B cell (primary cell): ENCODE measurements at regions not wholly inside any gene's neighbourhood (a gene's known extent, or its start where the extent isn't known, plus 50 kb on each side); places are given as distances from the start of the nearest gene placed in this dataset.

Experiments used
- ATAC-seq: fragments of 200-7000 bp; cut with Tn5 transposase; one replicate; pipeline ENCODE4 v1.10.0; 2021; ENCODE audit warnings: low read depth, mild to moderate bottlenecking, moderate number of reproducible peaks, moderate library complexity
- CTCF ChIA-PET: fragments of 350-600 bp; sonication (Branson Sonifier 250); formaldehyde crosslinking; loops from one replicate; lab custom pipeline; 2021; ENCODE audit warnings: antibody characterized with exemption, inconsistent platforms; lab: Charles Lee
- POLR2A ChIA-PET: fragments of 350-600 bp; sonication (Branson Sonifier 250); formaldehyde crosslinking; loops from one replicate; lab custom pipeline; 2021; ENCODE audit warnings: antibody characterized with exemption; lab: Charles Lee
- DNase-seq: peaks from one replicate; pipeline ENCODE4 v3.0.0; 2013
- H2AFZ ChIP-seq: 2 replicates; pipeline ENCODE4 v1.6.1; 2012; ENCODE audit warnings: mild to moderate bottlenecking, low read depth, low read length; ENCODE audit not compliant: insufficient read depth, poor library complexity, severe bottlenecking
- H3K27ac ChIP-seq, 2 donors: 1 replicate in 1 of 2; 2 replicates in 1 of 2; pipeline ENCODE4 v1.5.1; 2012 to 2013; ENCODE audit warnings: low read length in 2 of 2, mild to moderate bottlenecking in 2 of 2, moderate library complexity in 1 of 2
- H3K27me3 ChIP-seq, 4 experiments: fragments of 200-600 bp in 1 of 4; sonication (generic) in 1 of 4; replicated peaks in 1 of 4; 1 replicate in 2 of 4; 2 replicates in 2 of 4; pipeline versions ENCODE4 v1.6.1 to v1.7.0; 2013 to 2016; ENCODE audit warnings: low read length in 3 of 4, mild to moderate bottlenecking in 2 of 4, mixed read lengths in 1 of 4, moderate library complexity in 1 of 4; ENCODE audit not compliant: insufficient read depth in 4 of 4, control insufficient read depth in 3 of 4; ENCODE audit errors: control extremely low read depth in 1 of 4
- H3K36me3 ChIP-seq, 2 experiments: replicated peaks in 1 of 2; 1 replicate in 1 of 2; 2 replicates in 1 of 2; pipeline versions ENCODE4 v1.6.1 to v1.7.1; 2013; ENCODE audit warnings: low read length in 1 of 2; ENCODE audit not compliant: insufficient read depth in 2 of 2, control insufficient read depth in 1 of 2; ENCODE audit errors: control extremely low read depth in 1 of 2, extremely low read depth in 1 of 2
- H3K4me1 ChIP-seq, 2 donors: fragments of 200-600 bp in 1 of 2; sonication (generic) in 1 of 2; 1 replicate in 1 of 2; 2 replicates in 1 of 2; pipeline versions ENCODE4 v1.5.1 to v1.6.1; 2013 to 2017; ENCODE audit warnings: low read length in 2 of 2; ENCODE audit not compliant: control insufficient read depth in 2 of 2, insufficient read depth in 2 of 2
- H3K4me2 ChIP-seq: replicated peaks from 2 replicates; pipeline ENCODE3; 2012; ENCODE audit warnings: mild to moderate bottlenecking, low read depth, low read length; ENCODE audit not compliant: poor library complexity, severe bottlenecking
- H3K4me3 ChIP-seq, 5 experiments: fragments of 200-600 bp in 1 of 5; sonication (generic) in 1 of 5; 1 replicate in 3 of 5; 2 replicates in 2 of 5; pipeline versions ENCODE4 v1.5.1 to v1.7.0; 2011 to 2016; ENCODE audit warnings: low read length in 4 of 5, mild to moderate bottlenecking in 4 of 5, low read depth in 2 of 5, control low read depth in 1 of 5, moderate library complexity in 1 of 5; ENCODE audit not compliant: insufficient read depth in 1 of 5; ENCODE audit errors: control extremely low read depth in 1 of 5, extremely low read depth in 1 of 5
- H3K79me2 ChIP-seq: fragments of 200-600 bp; sonication (generic); one replicate; pipeline ENCODE4 v1.6.0; 2016; ENCODE audit warnings: low read length; ENCODE audit not compliant: control insufficient read depth, insufficient read depth
- H3K9ac ChIP-seq: fragments of 200-600 bp; sonication (generic); 2 replicates; pipeline ENCODE4 v1.6.1; 2017; ENCODE audit warnings: mild to moderate bottlenecking, low read length, moderate library complexity
- H3K9me3 ChIP-seq, 3 donors: one replicate each; pipeline versions ENCODE4 v1.6.1 to v1.7.1; 2013; ENCODE audit warnings: low read length in 2 of 3; ENCODE audit not compliant: control insufficient read depth in 2 of 3, insufficient read depth in 1 of 3; ENCODE audit errors: control extremely low read depth in 1 of 3
- H4K20me1 ChIP-seq: 2 replicates; pipeline ENCODE4 v1.6.0; 2012; ENCODE audit warnings: mild to moderate bottlenecking, low read length; ENCODE audit not compliant: insufficient read depth, control insufficient read depth, poor library complexity, severe bottlenecking
- H3K27ac Mint-ChIP-seq: one replicate; pipeline ENCODE4 v1.8.0; 2021; ENCODE audit warnings: mixed read lengths
- H3K27me3 Mint-ChIP-seq: one replicate; pipeline ENCODE4 v1.8.0; 2021; ENCODE audit warnings: mixed read lengths
- H3K4me1 Mint-ChIP-seq: one replicate; pipeline ENCODE4 v1.8.0; 2021; ENCODE audit warnings: mixed read lengths
- H3K4me3 Mint-ChIP-seq: one replicate; pipeline ENCODE4 v1.8.0; 2021; ENCODE audit warnings: mixed read lengths
- H3K9me3 Mint-ChIP-seq: one replicate; pipeline ENCODE4 v1.8.0; 2022; ENCODE audit warnings: mixed read lengths; ENCODE audit not compliant: insufficient read depth
- EZH2 ChIP-seq: IDR thresholded peaks from 2 replicates; pipeline ENCODE4 v1.6.1; 2012; ENCODE audit warnings: borderline replicate concordance, low read depth, mild to moderate bottlenecking, moderate library complexity, low read length; ENCODE audit not compliant: insufficient read depth, poor library complexity, severe bottlenecking
- WGBS: methylation state at CpG from one replicate; pipeline ENCODE4 v1.1.5; 2013; ENCODE audit warnings: missing lambda C conversion rate; ENCODE audit not compliant: insufficient coverage; 5-methylcytosine and 5-hydroxymethylcytosine counted together
- intact Hi-C: fragments of 100-400 bp; cut with micrococcal nuclease; formaldehyde crosslinking; loops from one replicate; pipeline ENCODE4 v1.10.0; 2022
- TF ChIP-seq, protein P1 (sequence below): fragments of 200-600 bp; IDR thresholded peaks from one replicate; pipeline ENCODE4 v1.8.0; 2022; ENCODE audit warnings: antibody characterized with exemption, mild to moderate bottlenecking

DNA sequence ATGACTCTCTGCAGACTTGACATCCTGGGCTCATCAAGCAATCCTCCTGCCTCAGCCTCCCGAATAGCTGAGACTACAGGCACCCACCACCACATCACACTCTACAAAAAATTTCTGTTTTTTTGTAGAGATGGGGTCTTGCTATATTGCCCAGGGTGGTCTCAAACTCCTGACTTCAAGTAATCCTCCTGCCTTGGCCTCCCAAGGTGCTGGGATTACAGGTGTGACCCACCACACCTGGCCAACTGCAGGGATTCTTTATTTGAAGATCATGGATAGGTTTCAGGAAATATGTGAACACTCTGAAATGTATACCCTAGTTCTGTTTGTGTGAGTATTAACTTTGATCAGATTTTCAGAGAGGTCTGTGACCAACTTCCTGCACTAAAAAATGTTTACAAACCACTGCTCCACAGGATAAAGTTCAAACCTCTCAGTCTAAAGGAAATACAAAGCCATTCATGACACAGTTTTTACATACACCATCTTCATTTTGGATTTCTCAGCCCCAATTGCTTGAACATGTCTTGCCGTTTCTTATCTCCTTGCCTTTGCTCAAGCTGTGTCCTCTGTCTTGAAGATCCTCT is 252.3 kb upstream of the FGGY start:
- CTCF ChIA-PET, result interaction anchor here (0.9 kb wide), 1 partner anchor 202 kb away, joined by 3 read pairs; no protein-coding TSS in a partner anchor
- WGBS, result 100% methylated on average over 1 of the region's 2 CpGs
- H3K27me3 Mint-ChIP-seq, result no peaks in the 10 kb centered on the region

DNA sequence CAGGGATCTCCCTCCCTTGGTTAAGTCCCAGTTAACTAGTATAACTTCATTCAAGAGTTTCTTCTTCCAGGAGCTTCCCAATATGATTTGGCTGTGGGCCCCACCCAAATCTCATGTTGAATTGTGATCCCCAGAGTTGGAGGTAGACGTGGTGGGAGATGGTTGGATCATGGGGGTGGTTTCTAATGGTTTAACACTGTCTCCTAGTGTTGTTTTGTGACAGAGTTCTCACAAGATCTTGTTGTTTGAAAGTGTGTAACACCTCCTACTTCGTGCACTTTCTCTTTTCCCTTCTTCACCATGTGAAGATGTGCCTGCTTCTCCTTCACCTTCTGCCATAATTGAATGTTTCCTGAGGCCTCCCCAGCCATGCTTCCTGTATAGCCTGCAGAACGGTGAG is 251.8 kb upstream of the FGGY start:
- intact Hi-C loops, result loop anchor here (5.0 kb wide), 1 partner anchor 33 kb away; no protein-coding TSS in a partner anchor

More for the DNA sequence above, 252.3 kb upstream of the FGGY start:
- Histone ChIP-seq H3K79me2 (no peaks in the 10 kb centered on the region), H2AFZ (no peak overlapping the region), H3K9me3 (no peaks in the 10 kb centered on the region), H3K27ac (no peak overlapping the region), H3K36me3 (no peaks in the 10 kb centered on the region), H3K9ac (no peak overlapping the region), H3K4me3 (no peak overlapping the region), H3K4me2 (no peak overlapping the region), H3K4me1 (peaks cover 24% of the 10 kb centered on the region in 2 donors), H4K20me1 (no peaks in the 10 kb centered on the region), H3K27me3 (no peaks in the 10 kb centered on the region)
- Mint-ChIP-seq H3K27ac (peak overlapping the region; percentile 42), H3K9me3 (no peaks in the 10 kb centered on the region), H3K4me3 (no peak overlapping the region), H3K4me1 (peaks cover 31% of the 10 kb centered on the region)
- intact Hi-C loops, result loop anchor here (5.0 kb wide), 1 partner anchor 32 kb away; no protein-coding TSS in a partner anchor
- TF ChIP-seq EZH2, result no peak
- TF ChIP-seq, protein P1, sequence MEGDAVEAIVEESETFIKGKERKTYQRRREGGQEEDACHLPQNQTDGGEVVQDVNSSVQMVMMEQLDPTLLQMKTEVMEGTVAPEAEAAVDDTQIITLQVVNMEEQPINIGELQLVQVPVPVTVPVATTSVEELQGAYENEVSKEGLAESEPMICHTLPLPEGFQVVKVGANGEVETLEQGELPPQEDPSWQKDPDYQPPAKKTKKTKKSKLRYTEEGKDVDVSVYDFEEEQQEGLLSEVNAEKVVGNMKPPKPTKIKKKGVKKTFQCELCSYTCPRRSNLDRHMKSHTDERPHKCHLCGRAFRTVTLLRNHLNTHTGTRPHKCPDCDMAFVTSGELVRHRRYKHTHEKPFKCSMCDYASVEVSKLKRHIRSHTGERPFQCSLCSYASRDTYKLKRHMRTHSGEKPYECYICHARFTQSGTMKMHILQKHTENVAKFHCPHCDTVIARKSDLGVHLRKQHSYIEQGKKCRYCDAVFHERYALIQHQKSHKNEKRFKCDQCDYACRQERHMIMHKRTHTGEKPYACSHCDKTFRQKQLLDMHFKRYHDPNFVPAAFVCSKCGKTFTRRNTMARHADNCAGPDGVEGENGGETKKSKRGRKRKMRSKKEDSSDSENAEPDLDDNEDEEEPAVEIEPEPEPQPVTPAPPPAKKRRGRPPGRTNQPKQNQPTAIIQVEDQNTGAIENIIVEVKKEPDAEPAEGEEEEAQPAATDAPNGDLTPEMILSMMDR, result no peak
- POLR2A ChIA-PET, result no interaction called here
- DNase-seq, result no peak
- ATAC-seq, result no peak

More for the DNA sequence above, 251.8 kb upstream of the FGGY start:
- no peak for ATAC-seq
- Mint-ChIP-seq H3K9me3 (no peaks in the 10 kb centered on the region), H3K27me3 (no peaks in the 10 kb centered on the region), H3K4me3 (no peak overlapping the region), H3K4me1 (peaks cover 31% of the 10 kb centered on the region), H3K27ac (peak overlapping the region; percentile 42)
- WGBS, result 50% methylated on average over 1 of the region's 3 CpGs
- TF ChIP-seq, protein P1, result no peak
- no peak for TF ChIP-seq EZH2
- H3K9ac ChIP-seq, result no peak overlapping the region
- H3K36me3 ChIP-seq, result no peaks in the 10 kb centered on the region
- H4K20me1 ChIP-seq, result no peaks in the 10 kb centered on the region
- peaks cover 24% of the 10 kb centered on the region in 2 donors for H3K4me1 ChIP-seq
- no peaks in the 10 kb centered on the region for H3K9me3 ChIP-seq
- POLR2A ChIA-PET, result no interaction called here
- no peak overlapping the region for H2AFZ ChIP-seq
- CTCF ChIA-PET, result no interaction called here
- H3K79me2 ChIP-seq, result no peaks in the 10 kb centered on the region
- no peak overlapping the region for H3K27ac ChIP-seq
- no peak overlapping the region for H3K4me2 ChIP-seq
- no peak overlapping the region for H3K4me3 ChIP-seq
- no peaks in the 10 kb centered on the region for H3K27me3 ChIP-seq
- DNase-seq, result no peak
